GM23338 (cell line): ENCODE measurements at regions not wholly inside any gene's neighbourhood (a gene's known extent, or its start where the extent isn't known, plus 50 kb on each side); places are given as distances from the start of the nearest gene placed in this dataset.

ENCODE experiments used
- ATAC-seq: fragments of 200-7000 bp; cut with Tn5 transposase; 3 replicates; pipeline ENCODE4 v1.9.1; 2020
- DNase-seq: peaks from one replicate; pipeline ENCODE4 v3.0.0-alpha.2; 2015; ENCODE audit warnings: low spot score
- H2AFZ ChIP-seq: fragments of 200-600 bp; sonication (generic); 2 replicates; pipeline ENCODE4 v1.8.0; 2016; ENCODE audit warnings: antibody characterized with exemption, mild to moderate bottlenecking, moderate library complexity
- H3F3A ChIP-seq: fragments of 200-600 bp; sonication (generic); replicated peaks from 2 replicates; pipeline ENCODE4 v1.8.0; 2017; ENCODE audit warnings: antibody characterized with exemption, mixed run types, low read depth
- H3K27ac ChIP-seq: fragments of 200-600 bp; sonication (generic); 2 replicates; pipeline ENCODE4 v1.6.1; 2016; ENCODE audit warnings: low read depth
- H3K27me3 ChIP-seq: fragments of 200-600 bp; sonication (generic); 2 replicates; pipeline ENCODE4 v1.8.0; 2016; ENCODE audit warnings: mild to moderate bottlenecking, mixed run types, moderate library complexity; ENCODE audit not compliant: insufficient read depth
- H3K36me3 ChIP-seq: fragments of 200-600 bp; sonication (generic); 2 replicates; pipeline ENCODE4 v1.8.0; 2016; ENCODE audit warnings: mild to moderate bottlenecking; ENCODE audit not compliant: insufficient read depth
- H3K4me1 ChIP-seq: fragments of 200-600 bp; sonication (generic); 2 replicates; pipeline ENCODE4 v1.8.0; 2016; ENCODE audit warnings: mild to moderate bottlenecking, moderate library complexity; ENCODE audit not compliant: insufficient read depth
- H3K4me2 ChIP-seq: fragments of 200-600 bp; sonication (generic); 2 replicates; pipeline ENCODE4 v1.7.1; 2017; ENCODE audit warnings: mixed run types
- H3K4me3 ChIP-seq: fragments of 200-600 bp; sonication (generic); 2 replicates; pipeline ENCODE4 v1.6.1; 2016; ENCODE audit warnings: mixed run types
- H3K79me2 ChIP-seq: fragments of 200-600 bp; sonication (generic); replicated peaks from 2 replicates; pipeline ENCODE4 v1.8.0; 2017; ENCODE audit warnings: mild to moderate bottlenecking; ENCODE audit not compliant: insufficient read depth
- H3K9me2 ChIP-seq: fragments of 200-600 bp; sonication (generic); 2 replicates; pipeline ENCODE4 v1.8.0; 2017; ENCODE audit not compliant: insufficient read depth
- H4K20me1 ChIP-seq: fragments of 200-600 bp; sonication (generic); replicated peaks from 2 replicates; pipeline ENCODE4 v1.8.0; 2017; ENCODE audit warnings: mild to moderate bottlenecking; ENCODE audit not compliant: insufficient read depth
- H3K27ac Mint-ChIP-seq: 2 replicates; pipeline ENCODE4 v1.8.0; 2020; ENCODE audit warnings: inconsistent platforms, mild to moderate bottlenecking, moderate library complexity, mixed read lengths
- H3K27me3 Mint-ChIP-seq: 3 replicates; pipeline ENCODE4 v1.8.0; 2022; ENCODE audit warnings: low read depth, mild to moderate bottlenecking, moderate library complexity, mixed read lengths, inconsistent platforms; ENCODE audit not compliant: insufficient read depth, poor library complexity
- H3K36me3 Mint-ChIP-seq: 3 replicates; pipeline ENCODE4 v1.8.0; 2021; ENCODE audit warnings: low read depth, mild to moderate bottlenecking, inconsistent platforms, moderate library complexity, mixed read lengths
- H3K4me1 Mint-ChIP-seq: 3 replicates; pipeline ENCODE4 v1.8.0; 2020; ENCODE audit warnings: mild to moderate bottlenecking, inconsistent platforms, mixed read lengths
- H3K4me3 Mint-ChIP-seq: 3 replicates; pipeline ENCODE4 v1.8.0; 2021; ENCODE audit warnings: moderate library complexity, mild to moderate bottlenecking, inconsistent platforms, mixed read lengths
- H3K9me3 Mint-ChIP-seq: 3 replicates; pipeline ENCODE4 v1.8.0; 2020; ENCODE audit warnings: moderate library complexity, mild to moderate bottlenecking, inconsistent platforms, mixed read lengths
- CTCF ChIP-seq, 2 experiments: fragments of 200-600 bp in 1 of 2; sonication (generic) in 1 of 2; conservative IDR thresholded peaks; 2 replicates each; pipeline versions ENCODE4 v1.5.1 to v1.6.1; 2016 to 2017; ENCODE audit warnings: antibody characterized with exemption in 2 of 2, low read depth in 2 of 2, mild to moderate bottlenecking in 2 of 2, moderate library complexity in 1 of 2
- ETS1 ChIP-seq: IDR thresholded peaks from 2 replicates; pipeline ENCODE4 v1.6.1; 2016; ENCODE audit warnings: antibody characterized with exemption
- EZH2 ChIP-seq: fragments of 200-600 bp; sonication (generic); IDR thresholded peaks from one replicate; pipeline ENCODE4 v1.8.0; 2017; ENCODE audit warnings: antibody characterized with exemption, mild to moderate bottlenecking, low read depth; ENCODE audit not compliant: unreplicated experiment
- EZH2phosphoT487 ChIP-seq: fragments of 200-600 bp; sonication (generic); IDR thresholded peaks from one replicate; pipeline ENCODE4 v1.8.1; 2018; ENCODE audit warnings: antibody characterized with exemption; ENCODE audit not compliant: unreplicated experiment
- NANOG ChIP-seq: IDR thresholded peaks from 2 replicates; pipeline ENCODE4 v1.6.1; 2016; ENCODE audit warnings: antibody characterized with exemption, borderline replicate concordance
- POLR2AphosphoS5 ChIP-seq: IDR thresholded peaks from 2 replicates; pipeline ENCODE4 v1.6.1; 2016; ENCODE audit warnings: antibody characterized with exemption, low read depth
- ZNF462 ChIP-seq: fragments of 250-450 bp; sonication (Bioruptor Pico); IDR thresholded peaks from 2 replicates; pipeline ENCODE4 v1.5.0; 2020; ENCODE audit warnings: mild to moderate bottlenecking, moderate library complexity
- TF ChIP-seq, protein P1 (sequence below): IDR thresholded peaks from one replicate; pipeline ENCODE4 v1.6.1; 2018; ENCODE audit warnings: antibody characterized with exemption; ENCODE audit not compliant: unreplicated experiment

- TF ChIP-seq, protein P1, sequence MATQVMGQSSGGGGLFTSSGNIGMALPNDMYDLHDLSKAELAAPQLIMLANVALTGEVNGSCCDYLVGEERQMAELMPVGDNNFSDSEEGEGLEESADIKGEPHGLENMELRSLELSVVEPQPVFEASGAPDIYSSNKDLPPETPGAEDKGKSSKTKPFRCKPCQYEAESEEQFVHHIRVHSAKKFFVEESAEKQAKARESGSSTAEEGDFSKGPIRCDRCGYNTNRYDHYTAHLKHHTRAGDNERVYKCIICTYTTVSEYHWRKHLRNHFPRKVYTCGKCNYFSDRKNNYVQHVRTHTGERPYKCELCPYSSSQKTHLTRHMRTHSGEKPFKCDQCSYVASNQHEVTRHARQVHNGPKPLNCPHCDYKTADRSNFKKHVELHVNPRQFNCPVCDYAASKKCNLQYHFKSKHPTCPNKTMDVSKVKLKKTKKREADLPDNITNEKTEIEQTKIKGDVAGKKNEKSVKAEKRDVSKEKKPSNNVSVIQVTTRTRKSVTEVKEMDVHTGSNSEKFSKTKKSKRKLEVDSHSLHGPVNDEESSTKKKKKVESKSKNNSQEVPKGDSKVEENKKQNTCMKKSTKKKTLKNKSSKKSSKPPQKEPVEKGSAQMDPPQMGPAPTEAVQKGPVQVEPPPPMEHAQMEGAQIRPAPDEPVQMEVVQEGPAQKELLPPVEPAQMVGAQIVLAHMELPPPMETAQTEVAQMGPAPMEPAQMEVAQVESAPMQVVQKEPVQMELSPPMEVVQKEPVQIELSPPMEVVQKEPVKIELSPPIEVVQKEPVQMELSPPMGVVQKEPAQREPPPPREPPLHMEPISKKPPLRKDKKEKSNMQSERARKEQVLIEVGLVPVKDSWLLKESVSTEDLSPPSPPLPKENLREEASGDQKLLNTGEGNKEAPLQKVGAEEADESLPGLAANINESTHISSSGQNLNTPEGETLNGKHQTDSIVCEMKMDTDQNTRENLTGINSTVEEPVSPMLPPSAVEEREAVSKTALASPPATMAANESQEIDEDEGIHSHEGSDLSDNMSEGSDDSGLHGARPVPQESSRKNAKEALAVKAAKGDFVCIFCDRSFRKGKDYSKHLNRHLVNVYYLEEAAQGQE = no peak
- TF ChIP-seq CTCF (conservative IDR thresholded peaks at IDR 0.05; ENCODE audit: low read depth in 2 of 2) = no peak
Observed at GRCh38 chr5:91224456-91224855, 158.7 kb downstream of the ARRDC3 start (continued).

- Mint-ChIP-seq H3K4me3 (no peak overlapping the region), H3K27me3 (no peaks in the 10 kb centered on the region), H3K4me1 (peaks cover 4% of the 10 kb centered on the region; the same call in 1 of the 3 replicates), H3K9me3 (no peaks in the 10 kb centered on the region; the same call in 2 of the 3 replicates), H3K27ac (no peak overlapping the region), H3K36me3 (no peaks in the 10 kb centered on the region)
- no peak for ATAC-seq
- Histone ChIP-seq H3K4me1 (no peaks in the 10 kb centered on the region), H2AFZ (no peak overlapping the region), H4K20me1 (no peaks in the 10 kb centered on the region), H3K79me2 (no peaks in the 10 kb centered on the region), H3K27me3 (no peaks in the 10 kb centered on the region), H3K4me2 (no peak overlapping the region), H3K36me3 (no peaks in the 10 kb centered on the region), H3F3A (no peaks in the 10 kb centered on the region), H3K9me2 (no peaks in the 10 kb centered on the region), H3K27ac (no peak overlapping the region), H3K4me3 (no peak overlapping the region)
- no peak for DNase-seq
- TF ChIP-seq CTCF (conservative IDR thresholded peaks at IDR 0.05; ENCODE audit: low read depth in 2 of 2) (no peak), NANOG (no peak), ETS1 (no peak), ZNF462 (CRISPR knock-in tag) (no peak), POLR2AphosphoS5 (no peak), EZH2phosphoT487 (no peak), EZH2 (no peak)
Observed at GRCh38 chr5:91223886-91224285, 159.2 kb downstream of the ARRDC3 start.
